ENCODE measurements at regions not wholly inside any gene's neighbourhood (a gene's known extent, or its start where the extent isn't known, plus 50 kb on each side); places are given as distances from the start of the nearest gene placed in this dataset.

DNA sequence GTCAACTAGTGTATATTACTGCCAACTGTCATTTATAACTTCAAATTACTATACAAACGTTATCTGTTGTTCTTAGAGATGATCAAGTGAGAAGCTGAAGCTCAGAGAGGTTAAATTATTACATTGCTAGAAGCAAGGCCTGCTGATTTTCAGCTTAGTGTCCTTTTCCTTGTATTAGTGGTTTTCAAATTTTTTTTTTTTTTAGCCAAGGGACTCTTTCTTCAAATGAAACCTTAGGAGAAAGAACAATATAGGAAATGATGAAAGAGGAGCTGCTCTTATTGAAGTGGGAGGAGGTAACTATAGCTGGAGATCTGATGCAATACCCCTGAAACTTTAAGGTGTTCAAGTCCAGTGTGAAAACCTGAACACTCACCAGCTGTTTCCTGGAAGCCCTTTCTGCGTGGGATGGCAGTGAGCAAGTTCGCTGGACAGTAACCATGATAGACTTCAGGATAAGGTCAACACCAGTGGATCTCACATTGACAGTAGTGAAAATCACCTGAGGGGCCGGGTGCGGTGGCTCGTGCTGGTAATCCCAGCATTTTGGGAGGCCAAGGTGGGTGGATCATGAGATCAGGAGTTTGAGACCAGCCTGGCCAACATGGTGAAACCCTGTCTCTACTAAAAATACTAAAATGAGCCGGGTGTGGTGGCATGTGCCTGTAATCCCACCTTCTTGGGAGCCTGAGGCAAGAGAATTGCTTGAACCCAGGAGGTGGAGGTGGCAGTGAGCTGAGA lies 376.2 kb downstream of the EDEM1 start:
- TF ChIP-seq, protein P1, sequence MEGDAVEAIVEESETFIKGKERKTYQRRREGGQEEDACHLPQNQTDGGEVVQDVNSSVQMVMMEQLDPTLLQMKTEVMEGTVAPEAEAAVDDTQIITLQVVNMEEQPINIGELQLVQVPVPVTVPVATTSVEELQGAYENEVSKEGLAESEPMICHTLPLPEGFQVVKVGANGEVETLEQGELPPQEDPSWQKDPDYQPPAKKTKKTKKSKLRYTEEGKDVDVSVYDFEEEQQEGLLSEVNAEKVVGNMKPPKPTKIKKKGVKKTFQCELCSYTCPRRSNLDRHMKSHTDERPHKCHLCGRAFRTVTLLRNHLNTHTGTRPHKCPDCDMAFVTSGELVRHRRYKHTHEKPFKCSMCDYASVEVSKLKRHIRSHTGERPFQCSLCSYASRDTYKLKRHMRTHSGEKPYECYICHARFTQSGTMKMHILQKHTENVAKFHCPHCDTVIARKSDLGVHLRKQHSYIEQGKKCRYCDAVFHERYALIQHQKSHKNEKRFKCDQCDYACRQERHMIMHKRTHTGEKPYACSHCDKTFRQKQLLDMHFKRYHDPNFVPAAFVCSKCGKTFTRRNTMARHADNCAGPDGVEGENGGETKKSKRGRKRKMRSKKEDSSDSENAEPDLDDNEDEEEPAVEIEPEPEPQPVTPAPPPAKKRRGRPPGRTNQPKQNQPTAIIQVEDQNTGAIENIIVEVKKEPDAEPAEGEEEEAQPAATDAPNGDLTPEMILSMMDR (IDR thresholded peaks at IDR 0.05; ENCODE audit: low read length) = no peak
- no peak for TF ChIP-seq EZH2phosphoT487 (IDR thresholded peaks at IDR 0.05; ENCODE audit: low read length)
- no peak for TF ChIP-seq EZH2 (optimal IDR thresholded peaks at IDR 0.05; ENCODE audit: low read depth, low read length)
